ENCODE measurements at regions not wholly inside any gene's neighbourhood (a gene's known extent, or its start where the extent isn't known, plus 50 kb on each side); places are given as distances from the start of the nearest gene placed in this dataset.

DNA sequence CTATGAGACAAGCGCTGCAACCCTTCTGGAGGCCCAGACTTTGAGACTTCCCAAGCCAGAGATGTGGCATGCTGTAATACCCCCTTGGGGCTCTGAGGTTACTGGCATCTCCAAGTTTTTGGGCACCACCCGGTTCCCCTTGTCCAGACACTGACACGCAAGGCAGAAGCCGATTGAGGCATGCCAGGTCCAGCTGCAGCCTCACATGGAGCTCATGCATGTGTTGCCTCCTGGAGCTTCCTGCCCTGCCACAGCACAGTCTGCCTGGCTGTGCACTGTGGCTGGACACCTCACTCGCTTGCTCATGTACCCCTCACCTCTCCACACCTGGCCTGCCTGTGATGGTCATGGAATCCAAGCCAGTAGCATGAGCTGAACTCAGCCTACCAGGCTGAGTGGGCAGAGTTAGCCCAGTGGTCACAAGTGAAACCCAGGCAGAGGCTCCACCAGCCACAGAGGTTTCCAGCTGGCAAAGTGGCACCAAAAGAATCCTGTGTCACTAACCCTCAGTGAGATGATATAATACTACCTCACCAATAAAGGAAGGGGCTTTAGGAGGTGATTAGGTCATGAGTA, 789.2 kb upstream of the INTU start:
- TF ChIP-seq EZH2 (IDR thresholded peaks at IDR 0.05; ENCODE audit: borderline replicate concordance, insufficient read depth, low read depth, low read length, poor library complexity, severe bottlenecking): no peak
- TF ChIP-seq, protein P1, sequence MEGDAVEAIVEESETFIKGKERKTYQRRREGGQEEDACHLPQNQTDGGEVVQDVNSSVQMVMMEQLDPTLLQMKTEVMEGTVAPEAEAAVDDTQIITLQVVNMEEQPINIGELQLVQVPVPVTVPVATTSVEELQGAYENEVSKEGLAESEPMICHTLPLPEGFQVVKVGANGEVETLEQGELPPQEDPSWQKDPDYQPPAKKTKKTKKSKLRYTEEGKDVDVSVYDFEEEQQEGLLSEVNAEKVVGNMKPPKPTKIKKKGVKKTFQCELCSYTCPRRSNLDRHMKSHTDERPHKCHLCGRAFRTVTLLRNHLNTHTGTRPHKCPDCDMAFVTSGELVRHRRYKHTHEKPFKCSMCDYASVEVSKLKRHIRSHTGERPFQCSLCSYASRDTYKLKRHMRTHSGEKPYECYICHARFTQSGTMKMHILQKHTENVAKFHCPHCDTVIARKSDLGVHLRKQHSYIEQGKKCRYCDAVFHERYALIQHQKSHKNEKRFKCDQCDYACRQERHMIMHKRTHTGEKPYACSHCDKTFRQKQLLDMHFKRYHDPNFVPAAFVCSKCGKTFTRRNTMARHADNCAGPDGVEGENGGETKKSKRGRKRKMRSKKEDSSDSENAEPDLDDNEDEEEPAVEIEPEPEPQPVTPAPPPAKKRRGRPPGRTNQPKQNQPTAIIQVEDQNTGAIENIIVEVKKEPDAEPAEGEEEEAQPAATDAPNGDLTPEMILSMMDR (IDR thresholded peaks at IDR 0.05): no peak

All from B cell (primary cell).